ENCODE measurements at regions not wholly inside any gene's neighbourhood (a gene's known extent, or its start where the extent isn't known, plus 50 kb on each side); places are given as distances from the start of the nearest gene placed in this dataset.
A peak's percentile ranks its signal among the peaks of the same experiment; 100 is the strongest.

DNA sequence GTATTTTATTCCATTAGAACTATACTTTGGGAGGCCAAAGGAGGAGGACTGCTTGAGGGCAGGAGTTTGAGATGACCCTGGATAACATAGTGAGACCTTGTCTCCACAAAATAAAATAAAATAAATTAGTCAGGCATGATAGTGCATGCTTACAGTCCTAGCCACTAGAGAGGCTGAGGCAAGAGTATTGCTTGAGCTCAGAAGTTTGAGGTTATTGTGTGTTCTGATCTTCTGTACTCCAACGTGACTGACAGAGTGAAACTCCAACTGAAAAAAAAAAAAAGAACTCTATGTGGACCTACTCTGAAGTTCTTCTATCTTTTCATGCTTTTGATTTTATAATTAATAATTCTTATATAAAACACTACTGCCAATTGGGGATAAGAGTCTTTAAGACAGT is 1560.0 kb upstream of the GBE1 start:
- Histone ChIP-seq H3K9me3 (ENCODE audit: control insufficient read depth, insufficient read depth, low read depth, low read length) (no peaks in the 10 kb centered on the region), H4K20me1 (ENCODE audit: control insufficient read depth, extremely low read depth, insufficient read depth, low read length) (no peaks in the 10 kb centered on the region), H3K4me3 (replicated peaks in 1 of 4; ENCODE audit: control extremely low read depth in 1 of 4, insufficient read depth in 1 of 4, low read depth in 3 of 4, low read length in 4 of 4) (no peak overlapping the region), H3K27me3 (ENCODE audit: control insufficient read depth, insufficient read depth, low read length) (no peaks in the 10 kb centered on the region), H3K27ac (ENCODE audit: insufficient read depth, low read length) (no peak overlapping the region), H3K4me2 (ENCODE audit: extremely low read depth, insufficient read depth, low read length) (no peak overlapping the region), H2AFZ (ENCODE audit: low read length) (no peak overlapping the region), H3K36me3 (ENCODE audit: control insufficient read depth, insufficient read depth, low read length) (no peaks in the 10 kb centered on the region), H3K79me2 (ENCODE audit: control insufficient read depth, insufficient read depth, low read length) (no peaks in the 10 kb centered on the region), H3K9ac (ENCODE audit: insufficient read depth, low read length) (no peak overlapping the region), H3K4me1 (ENCODE audit: control insufficient read depth, extremely low read depth, insufficient read depth, low read length) (no peaks in the 10 kb centered on the region)
- no peak for TF ChIP-seq EZH2 (IDR thresholded peaks at IDR 0.05; ENCODE audit: low read length, missing control alignments)
- TF ChIP-seq, protein P1, sequence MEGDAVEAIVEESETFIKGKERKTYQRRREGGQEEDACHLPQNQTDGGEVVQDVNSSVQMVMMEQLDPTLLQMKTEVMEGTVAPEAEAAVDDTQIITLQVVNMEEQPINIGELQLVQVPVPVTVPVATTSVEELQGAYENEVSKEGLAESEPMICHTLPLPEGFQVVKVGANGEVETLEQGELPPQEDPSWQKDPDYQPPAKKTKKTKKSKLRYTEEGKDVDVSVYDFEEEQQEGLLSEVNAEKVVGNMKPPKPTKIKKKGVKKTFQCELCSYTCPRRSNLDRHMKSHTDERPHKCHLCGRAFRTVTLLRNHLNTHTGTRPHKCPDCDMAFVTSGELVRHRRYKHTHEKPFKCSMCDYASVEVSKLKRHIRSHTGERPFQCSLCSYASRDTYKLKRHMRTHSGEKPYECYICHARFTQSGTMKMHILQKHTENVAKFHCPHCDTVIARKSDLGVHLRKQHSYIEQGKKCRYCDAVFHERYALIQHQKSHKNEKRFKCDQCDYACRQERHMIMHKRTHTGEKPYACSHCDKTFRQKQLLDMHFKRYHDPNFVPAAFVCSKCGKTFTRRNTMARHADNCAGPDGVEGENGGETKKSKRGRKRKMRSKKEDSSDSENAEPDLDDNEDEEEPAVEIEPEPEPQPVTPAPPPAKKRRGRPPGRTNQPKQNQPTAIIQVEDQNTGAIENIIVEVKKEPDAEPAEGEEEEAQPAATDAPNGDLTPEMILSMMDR (conservative IDR thresholded peaks at IDR 0.05 in 1 of 2, IDR thresholded peaks at IDR 0.05 in 1 of 2; ENCODE audit: low read depth in 1 of 2, low read length in 2 of 2) = no peak
- no peak for DNase-seq (ENCODE audit: low read depth in 2 of 2)

DNA sequence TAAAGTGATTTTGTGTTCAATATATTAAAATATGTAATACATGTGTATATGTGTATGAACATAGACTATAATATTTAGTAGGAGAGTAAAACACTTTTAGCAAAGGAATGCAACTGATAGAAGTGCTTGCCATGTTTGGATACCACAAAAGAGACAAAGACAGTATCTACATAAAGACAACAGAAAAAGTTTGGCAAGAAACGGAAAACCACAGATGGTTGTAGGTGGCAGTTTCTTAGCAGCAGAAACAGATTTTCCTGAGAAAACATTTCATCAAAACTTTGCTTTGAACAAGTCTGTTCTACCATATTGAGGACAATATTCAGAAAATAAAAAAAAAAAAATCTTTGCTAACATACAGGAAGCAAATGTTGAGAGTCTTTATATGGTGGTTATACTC is 1560.4 kb upstream of the GBE1 start:
- Histone ChIP-seq H3K27ac (ENCODE audit: insufficient read depth, low read length) (no peak overlapping the region), H3K4me1 (ENCODE audit: control insufficient read depth, extremely low read depth, insufficient read depth, low read length) (no peaks in the 10 kb centered on the region), H4K20me1 (ENCODE audit: control insufficient read depth, extremely low read depth, insufficient read depth, low read length) (no peaks in the 10 kb centered on the region), H3K36me3 (ENCODE audit: control insufficient read depth, insufficient read depth, low read length) (no peaks in the 10 kb centered on the region), H3K9me3 (ENCODE audit: control insufficient read depth, insufficient read depth, low read depth, low read length) (no peaks in the 10 kb centered on the region), H3K4me2 (ENCODE audit: extremely low read depth, insufficient read depth, low read length) (no peak overlapping the region), H3K27me3 (ENCODE audit: control insufficient read depth, insufficient read depth, low read length) (no peaks in the 10 kb centered on the region), H3K9ac (ENCODE audit: insufficient read depth, low read length) (no peak overlapping the region), H3K79me2 (ENCODE audit: control insufficient read depth, insufficient read depth, low read length) (no peaks in the 10 kb centered on the region), H3K4me3 (replicated peaks in 1 of 4; ENCODE audit: control extremely low read depth in 1 of 4, insufficient read depth in 1 of 4, low read depth in 3 of 4, low read length in 4 of 4) (no peak overlapping the region), H2AFZ (ENCODE audit: low read length) (no peak overlapping the region)
- peak in 1 of 2 donors; percentile 53 for DNase-seq (ENCODE audit: low read depth in 2 of 2)
- TF ChIP-seq, protein P1 (conservative IDR thresholded peaks at IDR 0.05 in 1 of 2, IDR thresholded peaks at IDR 0.05 in 1 of 2; ENCODE audit: low read depth in 1 of 2, low read length in 2 of 2) = no peak
- no peak for TF ChIP-seq EZH2 (IDR thresholded peaks at IDR 0.05; ENCODE audit: low read length, missing control alignments)

DNA sequence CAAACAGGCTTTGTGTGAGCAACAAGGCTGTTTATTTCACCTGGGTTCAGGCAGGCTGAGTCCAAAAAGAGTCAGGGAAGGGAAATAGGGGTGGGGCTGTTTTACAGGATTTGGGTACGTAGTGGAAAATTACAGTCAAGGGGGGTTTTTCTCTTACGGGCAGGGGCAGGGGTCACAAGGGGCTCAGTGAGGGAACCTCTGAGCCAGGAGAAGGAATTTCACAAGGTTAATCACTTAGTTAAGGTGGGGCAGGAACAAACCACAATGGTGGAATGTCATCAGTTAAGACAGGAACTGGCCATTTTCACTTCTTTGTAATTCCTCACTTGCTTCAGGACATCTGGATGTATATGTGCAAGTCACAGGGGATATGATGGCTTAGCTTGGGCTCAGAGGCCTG is 1592.8 kb upstream of the GBE1 start:
- H3K27me3 ChIP-seq (ENCODE audit: control insufficient read depth, insufficient read depth, low read length) = no peaks in the 10 kb centered on the region
- no peak overlapping the region for H3K9ac ChIP-seq (ENCODE audit: insufficient read depth, low read length)
- no peaks in the 10 kb centered on the region for H3K9me3 ChIP-seq (ENCODE audit: control insufficient read depth, insufficient read depth, low read depth, low read length)
- no peak overlapping the region for H3K4me2 ChIP-seq (ENCODE audit: extremely low read depth, insufficient read depth, low read length)
- no peak overlapping the region for H3K27ac ChIP-seq (ENCODE audit: insufficient read depth, low read length)
- DNase-seq (ENCODE audit: low read depth in 2 of 2) = no peak
- H3K79me2 ChIP-seq (ENCODE audit: control insufficient read depth, insufficient read depth, low read length) = no peaks in the 10 kb centered on the region
- no peaks in the 10 kb centered on the region for H4K20me1 ChIP-seq (ENCODE audit: control insufficient read depth, extremely low read depth, insufficient read depth, low read length)
- H2AFZ ChIP-seq (ENCODE audit: low read length) = no peak overlapping the region
- TF ChIP-seq, protein P1 (conservative IDR thresholded peaks at IDR 0.05 in 1 of 2, IDR thresholded peaks at IDR 0.05 in 1 of 2; ENCODE audit: low read depth in 1 of 2, low read length in 2 of 2) = no peak
- TF ChIP-seq EZH2 (IDR thresholded peaks at IDR 0.05; ENCODE audit: low read length, missing control alignments) = no peak
- H3K4me3 ChIP-seq (replicated peaks in 1 of 4; ENCODE audit: control extremely low read depth in 1 of 4, insufficient read depth in 1 of 4, low read depth in 3 of 4, low read length in 4 of 4) = no peak overlapping the region
- no peaks in the 10 kb centered on the region for H3K36me3 ChIP-seq (ENCODE audit: control insufficient read depth, insufficient read depth, low read length)
- no peaks in the 10 kb centered on the region for H3K4me1 ChIP-seq (ENCODE audit: control insufficient read depth, extremely low read depth, insufficient read depth, low read length)

All from fibroblast of lung (primary cell).